Panc1 (cell line): ENCODE measurements at regions not wholly inside any gene's neighbourhood (a gene's known extent, or its start where the extent isn't known, plus 50 kb on each side); places are given as distances from the start of the nearest gene placed in this dataset.

Experiments used
- ATAC-seq: fragments of 200-7000 bp; cut with Tn5 transposase; 2 replicates; pipeline ENCODE4 v1.9.1; 2020; ENCODE audit warnings: mild to moderate bottlenecking, moderate library complexity
- BruUV-seq: library from RNA; stranded (reverse); fragments of 400-500 nt; replicated peaks from 2 replicates; lab custom pipeline; 2021; lab: Mats Ljungman, UMichigan
- CTCF ChIA-PET: fragments of 300-600 bp; sonication (Branson Sonifier 250); formaldehyde crosslinking; loops from one replicate; lab custom pipeline; 2022; ENCODE audit warnings: antibody characterized with exemption; lab: Charles Lee
- POLR2A ChIA-PET: fragments of 300-600 bp; sonication (Branson Sonifier 250); formaldehyde crosslinking; loops from one replicate; lab custom pipeline; 2022; ENCODE audit warnings: antibody characterized with exemption; lab: Charles Lee
- DNase-seq: peaks from one replicate; pipeline ENCODE4 v3.0.0-alpha.2; 2010; ENCODE audit warnings: low read depth, low spot score
- H3K27ac ChIP-seq: 2 replicates; pipeline ENCODE4 v1.5.1; 2011; ENCODE audit warnings: mild to moderate bottlenecking, low read length, inconsistent platforms
- H3K27me3 ChIP-seq: fragments of 200-500 bp; sonication (Bioruptor generic); 2 replicates; pipeline ENCODE4 v1.6.0; 2014; ENCODE audit warnings: low read length, inconsistent platforms; ENCODE audit not compliant: control insufficient read depth, insufficient read depth
- H3K36me3 ChIP-seq: fragments of 200-500 bp; sonication (Bioruptor generic); 2 replicates; pipeline ENCODE4 v1.5.1; 2014; ENCODE audit warnings: inconsistent platforms, mild to moderate bottlenecking, low read length, moderate library complexity; ENCODE audit not compliant: control insufficient read depth, insufficient read depth
- H3K4me1 ChIP-seq: 2 replicates; pipeline ENCODE4 v1.5.1; 2011; ENCODE audit warnings: inconsistent platforms, mild to moderate bottlenecking, low read length, moderate library complexity; ENCODE audit not compliant: control insufficient read depth, insufficient read depth
- H3K4me3 ChIP-seq, 2 experiments: 2 replicates each; pipeline ENCODE4 v1.5.1; 2011 to 2012; ENCODE audit warnings: low read depth in 2 of 2, low read length in 2 of 2, mild to moderate bottlenecking in 2 of 2, inconsistent platforms in 1 of 2, moderate library complexity in 1 of 2
- H3K9me3 ChIP-seq: fragments of 200-500 bp; sonication (Bioruptor generic); 2 replicates; pipeline ENCODE4 v1.5.1; 2014; ENCODE audit warnings: low read depth, mild to moderate bottlenecking, inconsistent platforms, low read length, moderate library complexity; ENCODE audit not compliant: control insufficient read depth, insufficient read depth
- POLR2AphosphoS5 ChIP-seq: IDR thresholded peaks from 2 replicates; pipeline ENCODE4 v1.6.1; 2012; ENCODE audit warnings: mild to moderate bottlenecking, low read depth, low read length, moderate library complexity
- SIN3A ChIP-seq: IDR thresholded peaks from 2 replicates; pipeline ENCODE4 v1.6.1; 2012; ENCODE audit warnings: low read depth, mild to moderate bottlenecking, low read length, moderate library complexity, borderline replicate concordance; ENCODE audit not compliant: insufficient read depth
- TCF7L2 ChIP-seq: IDR thresholded peaks from 2 replicates; pipeline ENCODE4 v1.6.1; 2011; ENCODE audit warnings: mild to moderate bottlenecking, low read depth, low read length, inconsistent platforms
- in situ Hi-C: cut with HindIII; loops from 2 replicates; pipeline ENCODE4 v1.10.0; 2016; ENCODE audit warnings: low sequenced_read_pairs, low pct_unique_long_range_greater_than_20kb
- intact Hi-C: fragments of 100-400 bp; cut with micrococcal nuclease; formaldehyde crosslinking; loops from one replicate; pipeline ENCODE4 v1.10.0; 2022; ENCODE audit not compliant: unreplicated experiment
- TF ChIP-seq, protein P1 (sequence below), 2 experiments: IDR thresholded peaks; 2 replicates each; pipeline ENCODE4 v1.6.1; 2011 to 2012; ENCODE audit warnings: low read depth in 2 of 2, control low read depth in 1 of 2, low read length in 1 of 2, mild to moderate bottlenecking in 1 of 2, moderate library complexity in 1 of 2; ENCODE audit not compliant: insufficient read depth in 1 of 2
- TF ChIP-seq, protein P2 (sequence below): fragments of 450-650 bp; IDR thresholded peaks from 2 replicates; pipeline ENCODE4 v1.5.1; 2017; ENCODE audit warnings: mild to moderate bottlenecking

DNA sequence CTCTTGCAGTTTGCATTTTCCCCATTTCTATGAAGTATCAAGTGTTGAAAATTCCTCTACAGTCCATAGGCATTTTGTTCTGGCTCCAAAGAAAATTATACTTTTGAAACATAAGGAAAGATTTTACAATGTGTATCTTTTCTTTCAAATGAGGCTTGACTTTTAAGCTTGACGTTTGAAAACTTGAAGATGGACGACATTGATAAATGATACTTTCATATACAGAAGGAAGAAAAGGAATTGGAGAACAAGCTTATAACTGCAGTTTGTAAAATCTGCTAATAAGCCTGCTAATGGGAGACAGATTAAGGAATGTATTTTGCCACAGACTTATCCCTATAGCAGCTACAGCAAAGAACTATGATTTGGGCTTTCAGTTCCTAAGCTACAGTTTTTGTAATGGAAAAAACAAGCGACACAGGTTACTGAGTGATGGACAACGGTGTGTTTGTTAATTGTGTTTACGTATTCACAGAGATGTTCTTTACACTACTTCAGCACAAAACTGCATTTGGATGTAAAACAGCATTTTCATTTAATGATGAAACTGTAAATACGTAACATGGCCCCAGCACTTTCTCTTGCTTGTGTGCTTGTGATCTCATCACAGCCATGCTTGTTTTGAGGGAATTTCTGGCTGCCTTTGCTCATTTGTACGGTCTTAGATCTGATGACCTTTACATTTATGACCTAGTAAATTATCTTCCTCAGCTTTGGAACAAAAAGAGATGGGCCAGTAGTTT lies 83.2 kb upstream of the FAT1 start:
- Histone ChIP-seq H3K4me3 (no peak overlapping the region), H3K27ac (peak overlapping the region; percentile 57; the same call in 1 of the 2 replicates), H3K36me3 (no peaks in the 10 kb centered on the region), H3K27me3 (no peaks in the 10 kb centered on the region), H3K4me1 (no peaks in the 10 kb centered on the region; the same call in 1 of the 2 replicates), H3K9me3 (no peaks in the 10 kb centered on the region)
- DNase-seq (no peak), ATAC-seq (no peak)
- in situ Hi-C loops: no loop called here
- TF ChIP-seq SIN3A (no peak), TCF7L2 (no peak), POLR2AphosphoS5 (no peak)
- TF ChIP-seq, protein P1, sequence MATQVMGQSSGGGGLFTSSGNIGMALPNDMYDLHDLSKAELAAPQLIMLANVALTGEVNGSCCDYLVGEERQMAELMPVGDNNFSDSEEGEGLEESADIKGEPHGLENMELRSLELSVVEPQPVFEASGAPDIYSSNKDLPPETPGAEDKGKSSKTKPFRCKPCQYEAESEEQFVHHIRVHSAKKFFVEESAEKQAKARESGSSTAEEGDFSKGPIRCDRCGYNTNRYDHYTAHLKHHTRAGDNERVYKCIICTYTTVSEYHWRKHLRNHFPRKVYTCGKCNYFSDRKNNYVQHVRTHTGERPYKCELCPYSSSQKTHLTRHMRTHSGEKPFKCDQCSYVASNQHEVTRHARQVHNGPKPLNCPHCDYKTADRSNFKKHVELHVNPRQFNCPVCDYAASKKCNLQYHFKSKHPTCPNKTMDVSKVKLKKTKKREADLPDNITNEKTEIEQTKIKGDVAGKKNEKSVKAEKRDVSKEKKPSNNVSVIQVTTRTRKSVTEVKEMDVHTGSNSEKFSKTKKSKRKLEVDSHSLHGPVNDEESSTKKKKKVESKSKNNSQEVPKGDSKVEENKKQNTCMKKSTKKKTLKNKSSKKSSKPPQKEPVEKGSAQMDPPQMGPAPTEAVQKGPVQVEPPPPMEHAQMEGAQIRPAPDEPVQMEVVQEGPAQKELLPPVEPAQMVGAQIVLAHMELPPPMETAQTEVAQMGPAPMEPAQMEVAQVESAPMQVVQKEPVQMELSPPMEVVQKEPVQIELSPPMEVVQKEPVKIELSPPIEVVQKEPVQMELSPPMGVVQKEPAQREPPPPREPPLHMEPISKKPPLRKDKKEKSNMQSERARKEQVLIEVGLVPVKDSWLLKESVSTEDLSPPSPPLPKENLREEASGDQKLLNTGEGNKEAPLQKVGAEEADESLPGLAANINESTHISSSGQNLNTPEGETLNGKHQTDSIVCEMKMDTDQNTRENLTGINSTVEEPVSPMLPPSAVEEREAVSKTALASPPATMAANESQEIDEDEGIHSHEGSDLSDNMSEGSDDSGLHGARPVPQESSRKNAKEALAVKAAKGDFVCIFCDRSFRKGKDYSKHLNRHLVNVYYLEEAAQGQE (IDR thresholded peaks at IDR 0.05; ENCODE audit: insufficient read depth in 1 of 2, low read depth in 2 of 2, low read length in 1 of 2): no peak
- TF ChIP-seq, protein P2, sequence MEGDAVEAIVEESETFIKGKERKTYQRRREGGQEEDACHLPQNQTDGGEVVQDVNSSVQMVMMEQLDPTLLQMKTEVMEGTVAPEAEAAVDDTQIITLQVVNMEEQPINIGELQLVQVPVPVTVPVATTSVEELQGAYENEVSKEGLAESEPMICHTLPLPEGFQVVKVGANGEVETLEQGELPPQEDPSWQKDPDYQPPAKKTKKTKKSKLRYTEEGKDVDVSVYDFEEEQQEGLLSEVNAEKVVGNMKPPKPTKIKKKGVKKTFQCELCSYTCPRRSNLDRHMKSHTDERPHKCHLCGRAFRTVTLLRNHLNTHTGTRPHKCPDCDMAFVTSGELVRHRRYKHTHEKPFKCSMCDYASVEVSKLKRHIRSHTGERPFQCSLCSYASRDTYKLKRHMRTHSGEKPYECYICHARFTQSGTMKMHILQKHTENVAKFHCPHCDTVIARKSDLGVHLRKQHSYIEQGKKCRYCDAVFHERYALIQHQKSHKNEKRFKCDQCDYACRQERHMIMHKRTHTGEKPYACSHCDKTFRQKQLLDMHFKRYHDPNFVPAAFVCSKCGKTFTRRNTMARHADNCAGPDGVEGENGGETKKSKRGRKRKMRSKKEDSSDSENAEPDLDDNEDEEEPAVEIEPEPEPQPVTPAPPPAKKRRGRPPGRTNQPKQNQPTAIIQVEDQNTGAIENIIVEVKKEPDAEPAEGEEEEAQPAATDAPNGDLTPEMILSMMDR: no peak
- CTCF ChIA-PET: interaction anchor here (0.6 kb wide), 1 partner anchor 144 kb away, joined by 3 read pairs; no protein-coding TSS in a partner anchor
- intact Hi-C loops: no loop called here
- no TSS peak for BruUV-seq
- POLR2A ChIA-PET: interaction anchor here (0.6 kb wide), 1 partner anchor 1335 kb away, joined by 9 read pairs; the partner anchor contains the start of gene CCDC110

DNA sequence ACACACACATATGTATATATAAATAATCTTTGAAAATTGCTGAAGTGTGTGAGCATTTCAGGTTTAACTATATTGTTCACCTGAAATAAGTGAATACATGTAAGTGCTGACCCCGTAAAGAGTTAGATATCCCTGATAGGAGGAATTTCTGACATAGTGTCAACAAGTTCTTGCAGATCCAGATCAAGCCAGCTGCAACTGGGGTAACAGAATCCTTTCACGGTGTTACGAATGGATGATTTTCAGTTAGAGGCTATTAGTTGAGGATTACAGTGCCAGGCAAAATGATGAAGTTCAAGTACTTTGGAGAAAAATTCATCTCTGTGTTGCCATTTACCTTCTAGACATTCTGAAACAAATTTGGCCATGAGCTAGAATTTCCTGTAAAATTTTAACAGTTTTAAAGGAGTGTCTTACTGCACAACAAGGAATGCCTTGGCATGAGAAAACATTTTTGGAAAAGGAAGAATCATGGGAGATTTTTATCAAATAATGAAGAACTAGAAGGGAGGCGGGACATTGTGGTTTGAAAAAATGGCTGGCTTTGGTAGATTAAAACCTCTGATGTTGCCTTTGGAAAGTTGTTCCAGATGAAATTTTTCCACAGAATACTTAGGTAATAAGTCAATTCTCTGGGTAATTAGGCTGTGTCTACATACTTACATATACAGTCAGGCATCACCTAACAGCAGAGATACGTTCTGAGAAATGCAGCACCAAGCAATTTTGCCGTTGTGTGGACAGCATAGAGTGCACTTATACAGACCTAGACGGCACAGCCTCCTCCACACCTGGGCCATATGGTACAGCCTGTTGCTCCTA lies 84.4 kb upstream of the FAT1 start:
- 0 out of 2 replicates have a peak overlapping the region, but pooled peaks have one; percentile 17 for H3K27ac ChIP-seq
- H3K27me3 ChIP-seq: no peaks in the 10 kb centered on the region
- CTCF ChIA-PET: interaction anchor here (0.5 kb wide), 1 partner anchor 11 kb away, joined by 6 read pairs; no protein-coding TSS in a partner anchor
- ATAC-seq: no peak
- H3K4me3 ChIP-seq: no peak overlapping the region
- H3K9me3 ChIP-seq: no peaks in the 10 kb centered on the region
- no peaks in the 10 kb centered on the region for H3K36me3 ChIP-seq
- no TSS peak for BruUV-seq
- TF ChIP-seq, protein P1 (IDR thresholded peaks at IDR 0.05; ENCODE audit: insufficient read depth in 1 of 2, low read depth in 2 of 2, low read length in 1 of 2): no peak
- no peak for TF ChIP-seq SIN3A
- TF ChIP-seq TCF7L2: no peak
- TF ChIP-seq, protein P2: no peak
- no peak for TF ChIP-seq POLR2AphosphoS5
- POLR2A ChIA-PET: no interaction called here
- in situ Hi-C loops: no loop called here
- DNase-seq: no peak
- intact Hi-C loops: no loop called here
- no peaks in the 10 kb centered on the region; the same call in 1 of the 2 replicates for H3K4me1 ChIP-seq
